GM18520 (cell line): ENCODE measurements at regions not wholly inside any gene's neighbourhood (a gene's known extent, or its start where the extent isn't known, plus 50 kb on each side); places are given as distances from the start of the nearest gene placed in this dataset.

ENCODE experiments used
- ATAC-seq: cut with Tn5 transposase; IDR thresholded peaks from one replicate; pipeline ENCODE4 v1.9.1; 2021; ENCODE audit not compliant: unreplicated experiment

DNA sequence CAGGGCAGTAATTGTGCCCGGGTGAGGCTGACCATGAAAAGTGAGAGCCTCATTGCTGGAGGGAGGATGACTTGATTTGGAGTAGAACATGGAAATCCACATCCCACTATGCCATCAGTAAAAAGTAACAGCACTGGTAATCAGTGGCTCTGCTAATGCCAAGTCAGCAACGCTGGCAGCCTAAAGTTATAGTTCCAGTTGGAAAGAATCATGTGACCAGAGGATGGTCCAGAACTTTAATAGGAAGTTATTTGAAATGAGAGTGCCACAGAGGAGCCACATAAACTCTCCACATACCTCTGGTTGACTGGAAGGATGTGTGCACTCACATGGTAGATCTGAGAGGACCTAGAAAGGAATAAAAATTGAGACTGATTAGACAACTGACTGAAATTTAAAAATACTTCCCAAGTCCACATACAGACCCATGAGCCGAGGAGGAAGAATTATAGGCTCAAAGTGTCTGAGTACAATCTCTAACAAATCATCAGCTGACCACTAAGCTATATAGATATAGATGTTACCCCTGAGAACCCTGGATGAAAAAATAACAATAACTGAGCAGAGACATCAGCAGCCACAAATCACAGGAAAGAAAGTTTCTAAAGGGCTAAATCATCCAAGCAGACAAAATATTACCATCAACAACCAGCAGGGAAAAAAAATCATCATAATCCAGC, 346.8 kb downstream of the STK39 start:
- no peak for ATAC-seq

DNA sequence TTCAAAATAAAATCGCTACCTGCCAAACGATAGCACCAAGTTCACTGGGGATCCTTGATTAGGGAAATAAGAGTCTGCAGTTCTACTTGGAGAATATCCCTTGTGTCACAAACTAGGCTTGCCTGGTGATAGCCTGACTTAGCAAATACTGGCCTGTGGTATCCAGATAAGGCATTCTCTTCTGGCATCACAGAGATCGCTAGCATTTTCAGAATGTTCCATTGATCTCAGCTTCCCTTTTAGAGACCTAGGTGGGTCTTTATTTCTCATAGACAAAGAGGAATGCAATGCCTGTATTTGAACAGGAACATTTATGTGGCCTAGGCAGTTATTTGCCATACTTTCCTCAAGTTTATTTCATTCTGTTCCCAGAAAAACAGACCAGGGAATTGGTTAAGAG, 349.1 kb downstream of the STK39 start:
- no peak for ATAC-seq

DNA sequence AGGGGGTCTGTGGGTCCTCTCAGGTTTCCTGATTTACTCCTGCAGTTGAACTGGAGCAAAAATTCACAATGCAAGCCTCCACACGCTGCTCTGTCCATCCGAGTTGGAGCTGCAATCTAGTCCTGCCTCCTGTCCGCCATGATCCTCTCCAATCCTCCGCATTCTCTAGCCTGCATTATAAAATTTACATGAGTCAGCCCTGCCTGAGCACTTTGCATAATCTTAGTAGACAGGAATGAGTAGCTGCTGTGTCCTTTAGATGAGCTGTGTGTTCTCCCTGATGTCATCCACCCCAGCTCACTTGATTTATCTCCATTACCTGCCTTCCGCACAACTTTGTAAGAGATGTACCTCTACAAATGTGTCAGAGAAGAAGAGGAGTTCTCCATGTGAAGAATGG, 355.6 kb downstream of the STK39 start:
- no peak for ATAC-seq

DNA sequence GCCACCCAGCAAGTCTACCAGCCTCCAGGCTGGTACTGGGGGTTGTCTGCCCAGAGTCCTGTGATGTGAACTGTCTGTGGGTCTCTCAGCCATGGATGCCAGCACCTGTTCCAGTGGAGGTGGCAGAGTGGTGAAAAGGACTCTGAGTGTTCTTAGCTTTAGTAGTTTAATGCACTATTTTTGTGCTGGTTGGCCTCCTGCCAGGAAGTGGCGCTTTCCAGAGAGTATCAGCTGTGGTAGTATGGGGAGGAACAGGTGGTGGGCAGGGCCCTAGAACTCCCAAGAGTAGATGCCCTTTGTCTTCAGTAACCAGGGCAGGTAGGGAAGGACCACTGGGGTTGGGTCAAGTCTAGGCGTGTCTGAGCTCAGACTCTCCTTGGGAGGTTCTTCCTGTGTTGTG, 356.7 kb downstream of the STK39 start:
- no peak for ATAC-seq

DNA sequence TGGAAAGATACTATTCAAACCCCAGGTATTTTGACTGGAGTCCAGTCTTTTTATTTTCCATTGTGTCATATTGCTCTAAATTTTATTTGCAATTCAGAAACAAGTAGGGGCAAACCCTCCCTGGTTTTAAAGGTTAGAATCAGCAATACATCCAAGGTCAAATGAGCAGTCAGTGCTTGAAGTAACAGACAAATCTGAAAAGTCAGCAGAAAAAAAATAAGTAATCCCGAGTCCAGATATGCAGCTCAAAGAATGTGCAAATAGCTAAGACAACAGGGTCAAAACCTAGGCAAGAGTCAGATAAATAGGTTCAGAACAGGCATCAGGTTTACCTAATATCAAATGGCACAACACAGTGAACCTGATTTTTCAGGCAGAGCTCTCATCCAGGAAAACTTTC, 367.0 kb downstream of the STK39 start:
- no peak for ATAC-seq

DNA sequence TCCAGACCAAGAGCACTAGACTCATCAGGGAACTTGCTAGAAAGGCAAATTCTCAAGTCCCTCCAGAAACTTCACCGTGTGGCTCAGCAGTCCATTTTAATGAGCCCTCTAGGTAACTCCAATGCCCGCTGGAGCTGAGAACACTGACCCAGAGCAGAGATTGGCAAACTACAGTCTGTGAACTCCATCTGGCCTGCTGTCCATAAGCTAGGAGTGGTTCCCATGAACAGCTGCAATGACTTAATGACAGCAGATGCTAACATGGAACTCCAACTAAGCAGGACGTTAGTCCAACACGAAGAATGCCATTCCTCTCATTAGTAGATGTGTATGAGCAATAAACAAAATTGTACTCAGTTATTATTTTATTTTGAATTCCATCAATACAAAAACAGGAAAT, 371.9 kb downstream of the STK39 start:
- ATAC-seq: no peak

DNA sequence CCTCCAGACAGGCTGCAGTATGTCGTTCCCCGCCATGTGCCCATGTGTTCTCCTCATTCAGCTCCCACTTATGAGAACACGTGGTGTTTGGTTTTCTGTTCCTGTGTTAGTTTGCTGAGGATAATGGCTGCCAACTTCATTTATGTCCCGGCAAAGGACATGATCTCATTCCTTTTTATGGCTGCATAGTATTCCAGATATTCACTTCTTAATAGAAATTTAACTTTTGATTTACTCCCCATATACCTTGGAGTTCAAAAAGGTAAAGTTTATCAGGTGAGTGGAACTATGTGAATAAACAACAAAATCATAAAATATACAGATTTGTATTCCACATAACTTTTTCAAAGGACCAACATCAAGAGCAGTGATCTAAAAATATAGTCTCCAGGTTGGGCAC, 372.6 kb downstream of the STK39 start:
- ATAC-seq: no peak

DNA sequence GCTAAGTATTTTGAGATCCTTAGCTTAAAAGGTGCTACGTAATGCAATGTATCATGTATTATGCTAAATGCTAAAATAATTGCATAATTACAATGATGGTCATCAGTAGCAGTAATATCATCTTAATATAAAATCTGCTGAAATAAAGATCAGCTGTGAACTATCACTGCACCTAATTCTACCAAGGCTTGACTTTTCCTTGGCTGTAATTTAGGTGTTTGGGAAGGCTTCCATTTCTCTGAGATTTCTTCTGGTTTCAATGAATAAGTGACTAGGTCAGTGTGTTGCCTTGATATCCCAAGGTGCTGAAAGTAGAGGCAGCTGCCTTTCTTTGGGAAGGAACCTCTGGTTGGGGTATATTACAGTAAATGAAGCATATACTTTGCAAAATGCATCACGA, 376.1 kb downstream of the STK39 start:
- no peak for ATAC-seq

DNA sequence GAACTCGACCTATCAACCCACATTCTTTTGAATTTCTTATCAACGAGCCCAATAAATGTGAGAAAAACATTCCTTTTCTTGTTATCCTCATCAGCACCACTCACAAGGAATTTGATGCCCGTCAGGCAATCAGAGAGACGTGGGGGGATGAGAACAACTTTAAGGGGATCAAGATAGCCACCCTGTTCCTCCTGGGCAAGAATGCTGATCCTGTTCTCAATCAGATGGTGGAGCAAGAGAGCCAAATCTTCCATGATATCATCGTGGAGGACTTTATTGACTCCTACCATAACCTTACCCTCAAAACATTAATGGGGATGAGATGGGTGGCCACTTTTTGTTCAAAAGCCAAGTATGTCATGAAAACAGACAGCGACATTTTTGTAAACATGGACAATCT, 378.2 kb downstream of the STK39 start:
- ATAC-seq: no peak

DNA sequence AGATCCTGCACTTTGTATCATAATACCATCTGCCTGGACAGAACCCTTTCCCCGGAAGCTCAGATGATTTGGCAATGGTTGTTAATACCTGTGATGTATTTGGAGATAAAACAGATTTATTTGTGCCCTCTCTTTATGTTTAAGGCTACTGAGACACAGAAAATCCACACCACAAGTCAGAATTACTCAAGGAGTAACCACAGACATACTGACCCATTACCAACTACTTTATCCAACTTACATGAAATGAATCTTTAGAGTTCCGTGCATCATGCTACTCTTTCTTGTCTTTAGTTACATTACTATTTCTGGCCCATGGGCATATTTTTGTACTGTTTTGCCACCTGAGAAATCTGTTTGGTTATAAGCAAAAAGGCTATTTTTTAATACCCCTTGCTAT, 384.0 kb downstream of the STK39 start:
- ATAC-seq: no peak

DNA sequence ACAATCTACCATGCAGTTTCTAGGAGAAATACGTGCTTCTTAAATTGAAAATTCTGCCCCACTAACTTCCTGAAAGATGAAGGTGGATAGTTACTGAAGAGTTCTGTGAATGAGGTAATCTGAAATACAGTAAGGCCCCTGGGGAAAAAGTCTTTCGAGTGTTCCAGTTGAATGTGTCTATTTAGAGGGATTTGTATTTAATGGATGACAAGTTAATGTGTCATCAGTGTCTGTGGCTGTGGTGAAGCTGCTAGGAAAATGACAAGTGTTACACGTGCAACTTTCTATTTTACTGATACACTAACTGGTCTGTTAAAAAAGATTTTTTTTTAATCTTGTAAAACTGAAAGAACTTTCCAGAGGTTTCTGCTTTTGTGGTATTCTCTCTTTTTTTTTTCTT, 384.6 kb downstream of the STK39 start:
- peak; percentile 79 for ATAC-seq

DNA sequence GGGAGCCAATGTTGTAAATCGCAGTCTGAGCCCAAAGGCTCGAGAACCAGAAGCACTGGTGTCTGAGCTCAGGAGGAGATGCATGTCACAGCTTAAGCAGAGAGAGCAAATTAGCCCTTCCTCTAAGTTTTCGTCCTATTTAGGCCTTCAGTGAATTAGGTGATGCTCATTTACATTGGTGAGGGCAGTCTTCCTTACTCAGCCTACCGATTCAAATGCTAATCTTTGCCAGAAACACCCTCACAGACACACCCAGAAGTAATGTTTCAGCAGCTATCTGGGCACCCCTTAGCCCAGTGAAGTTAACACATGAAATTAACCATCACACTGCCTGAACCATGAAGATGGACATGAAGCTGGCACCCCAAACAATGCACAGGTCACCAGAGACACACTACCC, 385.1 kb downstream of the STK39 start:
- no peak for ATAC-seq

DNA sequence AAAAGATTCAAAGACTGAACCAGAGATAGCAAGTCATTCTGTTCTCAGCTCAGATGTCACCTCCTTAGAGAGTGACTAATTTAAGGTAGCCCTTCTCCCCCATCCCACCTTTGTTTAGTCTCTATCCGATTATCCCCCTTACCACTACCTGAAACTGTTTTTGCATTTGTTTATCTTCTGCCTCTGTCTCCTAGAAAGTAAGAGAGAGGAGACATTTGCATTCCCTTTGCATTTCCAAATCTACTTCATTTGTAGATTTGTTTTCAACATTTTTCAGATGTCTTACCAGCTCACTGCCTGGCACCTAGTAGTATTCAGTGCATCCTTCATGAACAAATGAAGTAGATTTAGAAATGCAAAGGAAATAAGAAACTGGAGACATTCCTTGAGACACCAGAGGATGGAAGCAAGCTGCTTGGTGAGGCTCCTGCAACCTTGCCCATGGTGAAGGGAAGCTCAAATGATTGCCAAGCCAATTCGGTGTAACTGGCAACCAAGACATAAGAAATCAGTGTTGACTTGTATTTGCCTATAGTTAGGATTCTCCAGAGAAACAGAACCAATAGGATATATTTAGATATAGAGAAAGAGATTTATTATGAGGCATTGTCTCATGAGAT, 385.7 kb downstream of the STK39 start:
- ATAC-seq: no peak

DNA sequence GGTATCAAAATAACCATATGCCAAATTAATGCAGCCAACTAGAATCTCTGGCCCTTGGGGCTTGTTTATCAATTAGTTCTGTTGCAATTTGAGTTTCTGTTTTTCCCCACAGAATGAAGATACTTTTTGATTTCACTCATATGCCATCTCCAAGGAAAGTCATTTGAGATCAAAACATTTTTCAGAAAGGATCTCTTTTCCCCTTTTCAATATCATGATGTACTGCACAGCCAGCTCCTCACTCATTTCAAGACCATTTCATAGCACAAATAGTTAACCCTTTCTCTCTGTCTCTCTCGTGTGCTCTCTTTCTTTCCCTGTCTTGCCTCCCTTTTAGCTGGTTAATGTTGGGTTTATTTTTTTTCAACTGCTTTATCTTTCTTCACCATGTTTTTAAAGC, 387.3 kb downstream of the STK39 start:
- no peak for ATAC-seq

DNA sequence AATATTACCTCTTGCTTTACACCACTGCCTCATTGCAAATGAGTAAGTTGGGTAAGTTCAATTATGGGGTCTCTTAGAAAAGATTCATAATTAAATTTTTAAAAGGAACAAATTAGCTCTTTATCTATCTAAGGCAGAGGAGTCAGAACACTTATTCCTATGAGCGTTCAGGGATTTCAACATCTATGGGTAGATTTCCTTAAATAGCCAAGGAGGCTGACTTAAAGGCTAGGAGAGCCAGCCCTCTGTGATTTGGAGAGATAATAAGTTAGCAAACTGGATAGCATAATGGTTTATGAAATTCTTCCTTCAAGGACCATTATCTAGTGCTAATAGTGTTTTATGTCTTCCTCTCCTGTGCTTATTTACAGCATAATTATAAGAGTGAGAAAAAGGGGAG, 387.7 kb downstream of the STK39 start:
- ATAC-seq: no peak

DNA sequence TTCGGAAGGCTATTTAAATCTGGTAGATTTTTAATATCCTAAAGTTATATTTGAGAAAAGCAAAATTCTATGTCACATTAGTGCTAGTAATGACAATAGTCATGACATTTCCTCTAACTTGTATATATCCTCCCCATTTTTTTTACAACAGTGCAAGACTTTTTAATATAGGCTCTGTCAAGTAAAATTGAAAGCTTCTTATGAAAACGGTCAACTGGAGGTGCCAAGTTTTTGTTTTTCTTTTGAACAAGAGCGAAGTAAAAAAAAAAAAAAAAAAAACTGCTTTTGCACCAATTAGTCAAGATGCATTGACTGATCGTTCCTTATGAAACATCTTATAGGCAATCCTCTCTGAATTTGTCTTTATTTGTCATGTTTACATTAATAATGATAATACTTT, 389.3 kb downstream of the STK39 start:
- ATAC-seq: no peak

DNA sequence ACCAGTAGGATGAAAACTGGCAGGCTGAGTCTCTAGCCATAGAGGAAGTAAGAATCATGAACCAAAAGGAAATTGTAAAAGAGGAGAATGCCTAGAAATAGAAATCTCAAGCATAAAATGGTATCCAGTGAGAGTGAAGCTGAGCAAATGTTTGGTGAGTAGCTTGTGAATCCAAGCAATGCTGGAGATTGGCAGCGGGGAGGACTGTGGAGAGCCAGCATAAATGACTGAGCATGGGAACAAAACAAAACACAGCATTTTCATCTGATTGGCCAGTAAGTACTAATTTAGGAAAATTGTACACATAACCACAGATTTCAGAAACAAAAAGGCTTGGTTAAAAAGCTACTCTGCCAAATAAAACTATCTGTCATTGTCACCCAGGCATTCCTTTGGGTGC, 390.0 kb downstream of the STK39 start:
- no peak for ATAC-seq

DNA sequence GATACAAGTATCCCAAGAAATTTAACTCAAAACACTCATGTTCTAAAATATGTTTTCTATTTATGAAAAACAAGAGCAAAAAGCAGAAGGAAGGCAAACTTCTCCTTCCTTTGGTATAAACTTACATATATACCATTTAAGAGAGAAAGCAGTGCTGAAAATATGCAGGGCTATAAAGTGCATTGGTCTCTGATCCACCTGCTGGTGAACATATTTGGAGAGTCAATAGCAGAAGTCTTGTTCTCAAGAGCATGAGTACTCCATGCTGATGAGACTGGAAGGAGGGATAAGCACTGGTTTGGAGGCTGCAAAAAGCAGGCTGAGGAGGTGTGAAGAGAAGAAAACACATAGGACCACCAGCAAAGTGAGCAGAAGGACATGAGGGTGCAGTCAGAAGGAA, 391.2 kb downstream of the STK39 start:
- no peak for ATAC-seq

DNA sequence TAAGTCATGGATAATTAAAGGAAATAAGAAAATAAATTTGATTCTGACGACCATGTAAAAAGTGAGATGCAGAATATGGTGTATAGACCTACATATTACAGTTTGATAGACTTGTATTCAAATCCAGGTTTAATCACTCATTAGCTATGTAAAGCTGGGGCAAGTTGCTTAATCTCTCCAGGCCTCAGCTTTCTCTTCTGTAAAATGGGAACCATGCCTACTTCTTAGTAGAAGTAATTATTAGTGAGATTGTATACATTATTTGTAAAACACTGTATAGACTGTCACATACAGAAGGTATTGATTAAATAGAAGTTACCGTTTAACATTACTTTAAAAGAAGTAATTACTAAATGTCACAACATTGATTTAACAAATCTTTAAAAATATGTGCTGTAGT, 392.2 kb downstream of the STK39 start:
- ATAC-seq: no peak

DNA sequence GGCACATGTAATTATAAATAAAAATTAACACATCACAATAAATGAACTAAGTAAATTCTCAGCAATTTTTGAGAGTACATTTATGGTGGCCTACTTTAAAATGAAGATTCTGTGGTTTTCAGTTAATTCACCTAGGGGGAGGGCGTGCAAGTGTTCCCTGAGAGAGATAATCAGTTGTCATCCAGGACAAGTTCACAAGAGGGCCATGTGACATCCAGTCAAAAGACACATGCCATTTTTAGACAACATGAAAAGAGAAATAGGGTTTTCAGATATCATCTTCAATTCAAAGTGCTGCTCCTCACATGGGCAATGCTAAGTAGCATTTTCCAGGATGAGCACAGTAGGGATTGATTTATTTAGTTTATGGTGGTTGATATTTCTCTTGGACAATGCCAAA, 393.7 kb downstream of the STK39 start:
- ATAC-seq: no peak

DNA sequence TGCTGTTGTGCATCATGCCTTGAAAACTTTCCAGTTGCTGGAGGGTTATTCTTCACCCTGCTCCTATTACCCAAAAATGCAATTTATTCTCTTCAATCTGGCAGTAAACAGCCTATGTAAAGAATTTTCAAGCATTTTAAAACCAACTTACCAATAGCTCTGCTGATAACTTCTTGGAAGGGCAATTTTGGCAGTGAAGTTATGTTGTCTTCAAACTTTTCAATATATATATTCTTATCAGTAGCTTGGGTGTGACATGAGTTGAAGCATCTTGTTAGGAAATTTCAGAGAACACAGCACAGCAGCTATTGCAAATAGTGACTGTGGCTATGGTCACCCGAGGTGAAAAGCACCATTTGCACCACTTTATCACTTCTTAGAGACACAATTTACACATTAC, 395.5 kb downstream of the STK39 start:
- ATAC-seq: no peak

DNA sequence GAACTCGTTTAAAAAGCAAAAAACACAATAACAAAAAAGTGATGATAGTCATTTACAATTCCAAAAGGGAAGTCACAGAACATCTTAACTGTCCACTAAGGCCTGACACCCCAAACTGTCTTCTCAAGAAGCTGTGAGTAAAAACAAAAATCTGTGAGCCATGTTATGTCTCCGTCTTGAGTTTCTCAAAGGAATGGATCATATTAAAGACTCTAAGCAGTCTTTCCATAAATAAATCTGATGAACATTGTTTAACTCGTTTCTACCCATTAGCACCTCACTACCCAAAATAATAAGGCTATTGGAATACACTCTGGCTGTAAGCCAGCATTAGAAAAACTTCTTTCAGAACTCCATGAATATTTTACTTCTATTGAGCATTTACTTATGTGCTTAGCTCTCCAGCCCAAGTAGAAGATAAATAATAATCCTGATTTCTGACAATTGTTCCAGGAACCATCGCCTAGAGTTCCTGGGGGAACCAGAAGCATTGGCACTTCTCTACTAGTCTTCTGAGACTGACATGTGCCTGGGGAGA, 396.0 kb downstream of the STK39 start:
- no peak for ATAC-seq
